ES-I3 (cell line): ENCODE measurements at regions not wholly inside any gene's neighbourhood (a gene's known extent, or its start where the extent isn't known, plus 50 kb on each side); places are given as distances from the start of the nearest gene placed in this dataset.

Source experiments
- H3K36me3 ChIP-seq: 2 replicates; pipeline ENCODE4 v1.6.1; 2013; ENCODE audit warnings: mild to moderate bottlenecking, low read length, control low read depth, moderate library complexity; ENCODE audit not compliant: insufficient read depth
- H3K4me1 ChIP-seq: 2 replicates; pipeline ENCODE4 v1.6.1; 2013; ENCODE audit warnings: mild to moderate bottlenecking, control low read depth, low read length; ENCODE audit not compliant: insufficient read depth
- H3K9ac ChIP-seq: 2 replicates; pipeline ENCODE4 v1.6.1; 2013; ENCODE audit warnings: low read depth, mild to moderate bottlenecking, low read length, moderate library complexity
- H3K9me3 ChIP-seq: 2 replicates; pipeline ENCODE4 v1.6.1; 2013; ENCODE audit warnings: mild to moderate bottlenecking, low read length, moderate library complexity; ENCODE audit not compliant: control insufficient read depth, insufficient read depth

- Histone ChIP-seq H3K36me3 (no peaks in the 10 kb centered on the region), H3K9me3 (no peaks in the 10 kb centered on the region), H3K9ac (no peak overlapping the region), H3K4me1 (no peaks in the 10 kb centered on the region)
These were observed 512.2 kb upstream of the ZNF462 start for GRCh38 chr9:106350777-106351176.

- H3K9me3 ChIP-seq: no peaks in the 10 kb centered on the region
- H3K4me1 ChIP-seq: no peaks in the 10 kb centered on the region
- H3K36me3 ChIP-seq: no peaks in the 10 kb centered on the region
- H3K9ac ChIP-seq: no peak overlapping the region
These were observed 506.0 kb upstream of the ZNF462 start for GRCh38 chr9:106356924-106357323.

GRCh38 chr9:106358331-106358730 lies 504.6 kb upstream of the ZNF462 start:
- H3K9me3 ChIP-seq: no peaks in the 10 kb centered on the region
- H3K9ac ChIP-seq: no peak overlapping the region
- H3K36me3 ChIP-seq: no peaks in the 10 kb centered on the region
- no peaks in the 10 kb centered on the region for H3K4me1 ChIP-seq

DNA sequence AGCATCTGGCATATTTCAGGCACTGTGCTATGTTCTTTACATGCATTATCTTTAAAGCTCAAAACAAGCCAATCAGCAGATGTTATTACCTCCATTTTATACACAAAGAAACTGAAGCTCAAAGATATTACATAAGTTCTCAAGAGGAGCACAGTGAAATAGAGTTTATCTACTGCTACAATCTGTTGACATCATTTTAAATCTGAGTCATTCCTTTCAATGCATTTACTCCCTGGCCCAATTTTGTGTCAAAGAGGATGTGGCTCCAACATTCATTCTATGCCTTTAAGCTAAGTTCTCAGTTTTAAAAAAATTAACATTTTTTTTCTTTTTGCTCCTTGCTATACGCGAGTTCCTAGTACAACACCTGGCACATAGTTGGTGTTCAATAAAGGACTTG lies 486.3 kb upstream of the ZNF462 start:
- no peak overlapping the region for H3K9ac ChIP-seq
- no peaks in the 10 kb centered on the region for H3K4me1 ChIP-seq
- H3K36me3 ChIP-seq: no peaks in the 10 kb centered on the region
- no peaks in the 10 kb centered on the region for H3K9me3 ChIP-seq

DNA sequence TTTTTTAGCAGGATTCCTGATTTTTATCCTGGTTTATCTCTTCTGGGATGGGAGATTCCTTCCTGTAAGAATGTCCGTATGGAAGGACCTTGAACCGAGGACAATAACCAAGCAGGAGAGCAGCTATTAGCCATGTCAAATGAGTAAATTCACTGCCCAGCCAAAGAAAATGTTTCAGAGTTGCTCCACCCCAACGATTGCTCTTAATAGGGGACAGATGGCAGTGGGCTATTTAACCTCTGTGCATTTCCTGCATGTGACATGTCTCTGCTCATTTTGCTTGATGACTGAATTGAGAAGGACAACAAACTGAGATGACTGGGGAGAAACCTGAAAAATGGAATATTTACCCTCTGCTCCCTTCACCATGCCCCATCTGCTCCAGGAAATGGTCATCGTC lies 479.9 kb upstream of the ZNF462 start:
- Histone ChIP-seq H3K36me3 (no peaks in the 10 kb centered on the region), H3K4me1 (no peaks in the 10 kb centered on the region), H3K9ac (no peak overlapping the region), H3K9me3 (no peaks in the 10 kb centered on the region)

DNA sequence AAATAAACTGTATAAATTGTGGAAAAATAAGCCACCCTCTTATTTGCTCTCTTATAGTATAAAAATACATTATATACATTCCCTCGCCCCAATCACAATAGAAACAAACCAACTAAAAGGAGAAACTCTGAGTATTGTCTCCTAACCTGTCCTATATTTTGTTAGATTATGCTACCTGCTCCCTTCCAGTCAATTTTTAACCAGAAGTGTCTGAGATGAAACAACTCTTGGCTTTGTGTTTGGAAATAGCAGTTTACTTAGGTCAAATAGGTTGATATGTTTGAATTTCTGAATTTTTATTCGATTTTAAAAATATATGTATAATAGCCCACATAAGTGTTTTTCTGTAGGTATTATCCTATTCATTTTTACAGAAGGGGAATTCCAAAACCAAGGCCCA lies 475.0 kb upstream of the ZNF462 start:
- Histone ChIP-seq H3K4me1 (no peaks in the 10 kb centered on the region), H3K9me3 (no peaks in the 10 kb centered on the region), H3K36me3 (no peaks in the 10 kb centered on the region), H3K9ac (no peak overlapping the region)

DNA sequence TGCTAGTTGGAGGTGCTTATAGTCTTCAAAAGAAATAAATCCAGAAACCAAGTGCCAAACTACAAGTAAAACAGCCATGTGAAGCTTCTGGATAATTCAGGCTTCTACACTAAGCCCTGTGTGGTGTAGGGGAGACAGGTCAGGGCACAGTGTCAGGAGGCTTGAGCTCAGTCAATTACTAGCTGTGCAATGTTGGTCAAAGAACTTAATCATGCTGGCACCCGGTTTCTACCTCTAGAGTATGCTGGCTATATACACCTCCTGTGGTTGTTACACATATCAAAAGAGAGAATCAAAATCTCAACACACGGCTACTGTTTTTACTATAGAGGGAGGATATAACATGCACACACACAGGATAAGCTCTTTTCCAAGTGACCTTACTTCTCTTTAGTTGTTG lies 469.7 kb upstream of the ZNF462 start:
- no peaks in the 10 kb centered on the region for H3K9me3 ChIP-seq
- H3K4me1 ChIP-seq: no peaks in the 10 kb centered on the region
- no peaks in the 10 kb centered on the region for H3K36me3 ChIP-seq
- no peak overlapping the region for H3K9ac ChIP-seq

GRCh38 chr9:106400170-106400569 lies 462.8 kb upstream of the ZNF462 start:
- H3K9ac ChIP-seq: no peak overlapping the region
- no peaks in the 10 kb centered on the region for H3K36me3 ChIP-seq
- no peaks in the 10 kb centered on the region for H3K4me1 ChIP-seq
- no peaks in the 10 kb centered on the region for H3K9me3 ChIP-seq

DNA sequence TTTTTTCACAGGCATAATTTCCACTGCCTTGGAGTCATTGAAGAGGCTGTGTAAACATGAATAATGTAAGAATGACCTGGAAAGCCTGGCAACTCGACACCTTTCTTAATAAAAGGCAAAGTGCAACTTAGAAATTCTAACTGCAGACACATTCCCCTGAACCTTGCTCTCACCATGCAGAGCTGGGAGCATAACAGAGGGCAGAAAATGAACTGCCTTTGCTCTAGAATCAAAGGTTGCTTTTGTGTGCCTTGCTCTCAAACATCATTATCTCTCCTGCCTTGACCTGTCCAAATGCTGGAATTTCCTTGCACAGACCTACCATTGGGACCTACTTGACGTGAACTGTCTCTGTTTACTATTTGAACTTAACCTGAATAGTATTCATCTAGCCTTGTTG lies 462.0 kb upstream of the ZNF462 start:
- Histone ChIP-seq H3K9ac (no peak overlapping the region), H3K4me1 (no peaks in the 10 kb centered on the region)

GRCh38 chr9:106403081-106403480 lies 459.9 kb upstream of the ZNF462 start:
- no peaks in the 10 kb centered on the region for H3K36me3 ChIP-seq
- H3K9me3 ChIP-seq: no peaks in the 10 kb centered on the region
- no peak overlapping the region for H3K9ac ChIP-seq
- H3K4me1 ChIP-seq: 0 out of 2 replicates have a peak, but pooled peaks cover 3% of the 10 kb centered on the region

More for the DNA sequence above, 462.0 kb upstream of the ZNF462 start:
- Histone ChIP-seq H3K9me3 (no peaks in the 10 kb centered on the region), H3K36me3 (no peaks in the 10 kb centered on the region)

DNA sequence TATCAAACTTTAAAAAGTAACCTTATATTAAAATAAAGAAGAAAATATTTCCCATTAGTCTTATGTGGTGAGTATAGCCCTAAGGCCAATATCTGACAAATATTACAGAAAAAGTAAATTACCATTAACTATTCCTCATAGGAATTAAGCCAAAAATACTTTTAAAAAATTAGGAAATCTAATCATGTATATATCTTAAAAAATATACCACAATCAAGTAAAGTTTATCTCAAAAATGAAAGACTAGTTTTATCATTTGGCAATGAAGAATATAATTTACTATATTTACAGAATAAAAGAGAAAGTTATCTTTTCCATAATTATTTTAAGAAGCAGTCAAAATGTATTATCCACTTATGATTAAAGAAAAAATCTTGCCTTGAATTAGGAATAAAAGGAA lies 458.8 kb upstream of the ZNF462 start:
- H3K36me3 ChIP-seq: no peaks in the 10 kb centered on the region
- H3K9ac ChIP-seq: no peak overlapping the region
- H3K9me3 ChIP-seq: no peaks in the 10 kb centered on the region
- H3K4me1 ChIP-seq: 0 out of 2 replicates have a peak, but pooled peaks cover 3% of the 10 kb centered on the region

- no peak overlapping the region for H3K9ac ChIP-seq
- no peaks in the 10 kb centered on the region for H3K36me3 ChIP-seq
- no peaks in the 10 kb centered on the region for H3K9me3 ChIP-seq
- H3K4me1 ChIP-seq: 0 out of 2 replicates have a peak, but pooled peaks cover 3% of the 10 kb centered on the region
These were observed 457.0 kb upstream of the ZNF462 start for GRCh38 chr9:106405871-106406435.

DNA sequence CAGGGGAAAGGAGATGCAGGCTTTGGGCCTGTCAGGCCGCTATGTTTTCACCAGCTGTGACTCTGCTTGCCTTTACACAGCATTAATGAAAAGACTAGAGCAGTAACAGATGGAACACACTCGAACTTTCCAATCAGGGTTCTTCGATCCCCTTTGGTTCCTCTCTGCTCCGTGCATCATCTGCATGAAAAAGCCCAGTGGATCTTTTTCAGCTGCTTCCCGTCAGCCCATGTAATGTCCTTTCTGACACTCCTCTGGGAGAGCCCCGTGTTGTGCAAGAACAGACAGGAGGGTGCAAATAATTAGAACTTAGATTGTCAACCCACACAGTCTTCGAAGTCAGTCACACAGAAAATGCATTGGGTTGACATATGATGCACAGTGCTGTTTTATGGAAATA lies 448.9 kb upstream of the ZNF462 start:
- Histone ChIP-seq H3K9me3 (no peaks in the 10 kb centered on the region), H3K4me1 (no peaks in the 10 kb centered on the region), H3K9ac (no peak overlapping the region), H3K36me3 (no peaks in the 10 kb centered on the region)

DNA sequence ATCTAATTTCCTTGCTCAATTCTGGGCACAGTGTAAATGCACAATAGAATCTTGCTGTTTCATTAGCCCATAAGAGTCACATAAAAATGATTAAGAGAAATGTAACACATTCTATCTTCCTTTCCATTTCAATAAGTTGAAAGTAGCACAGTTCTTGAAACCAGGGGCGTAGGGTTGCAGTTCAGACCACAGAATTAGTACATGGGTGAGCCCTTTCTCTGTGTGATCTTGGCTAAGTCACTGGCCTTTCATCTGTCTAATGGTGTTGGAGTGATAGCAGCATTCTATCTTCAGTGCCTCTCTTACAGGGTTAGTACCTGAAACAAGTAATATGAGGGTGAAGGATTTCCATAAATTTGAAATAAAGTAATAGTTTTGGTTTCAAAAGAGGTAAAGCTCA lies 445.3 kb upstream of the ZNF462 start:
- H3K4me1 ChIP-seq: peaks cover 14% of the 10 kb centered on the region; the same call in 1 of the 2 replicates
- H3K9me3 ChIP-seq: no peaks in the 10 kb centered on the region
- no peak overlapping the region for H3K9ac ChIP-seq
- H3K36me3 ChIP-seq: no peaks in the 10 kb centered on the region

DNA sequence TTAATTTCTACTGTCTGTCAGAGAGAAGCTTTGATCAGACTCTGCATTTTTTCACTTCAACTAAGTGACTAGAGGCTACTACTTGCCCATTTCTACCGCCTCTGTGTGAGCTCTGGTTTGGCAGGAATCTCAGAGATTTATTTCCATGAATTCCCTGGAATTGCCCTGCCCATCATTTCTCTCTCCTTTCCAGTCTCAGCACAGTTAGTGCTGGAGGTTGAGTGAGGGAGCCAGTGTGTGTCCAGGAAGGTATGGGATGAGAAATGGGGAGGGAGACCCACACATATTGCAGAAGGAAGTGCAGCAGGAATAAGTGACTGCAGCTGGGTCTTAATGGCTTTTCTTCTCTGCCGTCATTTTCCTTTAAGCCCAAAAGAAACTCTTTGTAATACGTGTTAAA lies 443.1 kb upstream of the ZNF462 start:
- Histone ChIP-seq H3K4me1 (peaks cover 14% of the 10 kb centered on the region; the same call in 1 of the 2 replicates), H3K9me3 (no peaks in the 10 kb centered on the region), H3K9ac (no peak overlapping the region), H3K36me3 (no peaks in the 10 kb centered on the region)

DNA sequence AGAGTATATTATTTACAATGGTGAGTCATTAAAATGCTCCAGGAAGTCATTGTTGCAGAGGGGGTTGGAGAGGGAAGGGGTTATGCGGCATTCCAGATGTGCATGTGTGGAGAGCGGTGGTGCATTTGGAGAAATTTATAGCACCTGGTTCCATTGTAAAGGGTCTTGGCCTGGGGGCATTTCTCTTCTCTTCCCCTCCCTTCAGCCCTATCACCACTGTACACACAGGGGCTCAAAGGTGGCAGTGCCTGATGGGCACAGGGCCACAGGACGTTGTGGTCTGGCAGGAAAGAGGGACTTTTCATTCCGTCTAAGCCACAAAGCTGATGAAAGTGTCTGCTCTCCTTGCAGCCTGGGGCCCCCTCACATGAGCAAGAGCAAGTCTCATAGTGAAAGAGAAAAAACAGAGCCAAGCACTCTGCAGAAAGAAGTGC lies 442.4 kb upstream of the ZNF462 start:
- no peak overlapping the region for H3K9ac ChIP-seq
- H3K4me1 ChIP-seq: peaks cover 14% of the 10 kb centered on the region; the same call in 1 of the 2 replicates
- H3K9me3 ChIP-seq: no peaks in the 10 kb centered on the region

More for the DNA sequence above, 442.4 kb upstream of the ZNF462 start:
- H3K36me3 ChIP-seq: no peaks in the 10 kb centered on the region
